Sigmoid colon (tissue), 6 donors: ENCODE measurements at regions not wholly inside any gene's neighbourhood (a gene's known extent, or its start where the extent isn't known, plus 50 kb on each side); places are given as distances from the start of the nearest gene placed in this dataset.
A peak's percentile ranks its signal among the peaks of the same experiment; 100 is the strongest.

Experiments
- DNase-seq: peaks from one replicate; pipeline ENCODE4 v3.0.0-alpha.2; 2019
- H3K27ac ChIP-seq, 4 donors: fragments of 200-600 bp; sonication (generic); one replicate each; pipeline ENCODE4 v1.5.1; 2016 to 2019; ENCODE audit warnings: mild to moderate bottlenecking in 1 of 4
- H3K27me3 ChIP-seq, 3 donors: fragments of 200-600 bp; sonication (generic); one replicate each; pipeline ENCODE4 v1.5.1; 2019; ENCODE audit warnings: mild to moderate bottlenecking in 1 of 3
- H3K36me3 ChIP-seq, 4 donors: fragments of 200-600 bp; sonication (generic); one replicate each; pipeline ENCODE4 v1.5.1; 2016 to 2019
- H3K4me1 ChIP-seq, 4 donors: fragments of 200-600 bp; sonication (generic); one replicate each; pipeline ENCODE4 v1.5.1; 2017 to 2019
- H3K4me3 ChIP-seq, 4 donors: fragments of 200-600 bp; sonication (generic); one replicate each; pipeline ENCODE4 v1.5.1; 2017 to 2019; ENCODE audit warnings: mild to moderate bottlenecking in 2 of 4, moderate library complexity in 1 of 4
- H3K9me3 ChIP-seq, 4 donors: fragments of 200-600 bp in 3 of 4; sonication (generic) in 3 of 4; one replicate each; pipeline versions ENCODE4 v1.5.1 to v1.6.1; 2013 to 2019
- CTCF ChIP-seq, 4 experiments: fragments of 450-650 bp in 3 of 4; fragments of 200-600 bp in 1 of 4; IDR thresholded peaks; one replicate each; pipeline ENCODE4 v1.5.1; 2016 to 2019; ENCODE audit warnings: antibody characterized with exemption in 4 of 4, mild to moderate bottlenecking in 3 of 4, moderate library complexity in 2 of 4
- EP300 ChIP-seq, 4 donors: sonication (generic); formaldehyde crosslinking; IDR thresholded peaks; one replicate each; pipeline ENCODE4 v1.6.1; 2017; ENCODE audit warnings: antibody characterized with exemption in 4 of 4
- POLR2A ChIP-seq, 2 donors: fragments of 450-650 bp; IDR thresholded peaks; one replicate each; pipeline ENCODE4 v1.6.1; 2016; ENCODE audit warnings: antibody characterized with exemption in 2 of 2, mild to moderate bottlenecking in 2 of 2, moderate library complexity in 2 of 2
- POLR2AphosphoS5 ChIP-seq, 4 donors: sonication (generic); formaldehyde crosslinking; IDR thresholded peaks; one replicate each; pipeline ENCODE4 v1.6.1; 2017; ENCODE audit warnings: antibody characterized with exemption in 4 of 4
- WGBS, 2 donors: extraction: QIAGEN DNeasy Blood & Tissue Kit; methylation state at CpG; one replicate each; pipeline ENCODE4 v1.1.7; 2013; 5-methylcytosine and 5-hydroxymethylcytosine counted together
- intact Hi-C: fragments of 100-400 bp; cut with DNase I; formaldehyde crosslinking; loops from one replicate; pipeline ENCODE4 v1.15.1; 2023
- donor health status: healthy with polysubstance abuse.
- donor health status: healthy.

DNA sequence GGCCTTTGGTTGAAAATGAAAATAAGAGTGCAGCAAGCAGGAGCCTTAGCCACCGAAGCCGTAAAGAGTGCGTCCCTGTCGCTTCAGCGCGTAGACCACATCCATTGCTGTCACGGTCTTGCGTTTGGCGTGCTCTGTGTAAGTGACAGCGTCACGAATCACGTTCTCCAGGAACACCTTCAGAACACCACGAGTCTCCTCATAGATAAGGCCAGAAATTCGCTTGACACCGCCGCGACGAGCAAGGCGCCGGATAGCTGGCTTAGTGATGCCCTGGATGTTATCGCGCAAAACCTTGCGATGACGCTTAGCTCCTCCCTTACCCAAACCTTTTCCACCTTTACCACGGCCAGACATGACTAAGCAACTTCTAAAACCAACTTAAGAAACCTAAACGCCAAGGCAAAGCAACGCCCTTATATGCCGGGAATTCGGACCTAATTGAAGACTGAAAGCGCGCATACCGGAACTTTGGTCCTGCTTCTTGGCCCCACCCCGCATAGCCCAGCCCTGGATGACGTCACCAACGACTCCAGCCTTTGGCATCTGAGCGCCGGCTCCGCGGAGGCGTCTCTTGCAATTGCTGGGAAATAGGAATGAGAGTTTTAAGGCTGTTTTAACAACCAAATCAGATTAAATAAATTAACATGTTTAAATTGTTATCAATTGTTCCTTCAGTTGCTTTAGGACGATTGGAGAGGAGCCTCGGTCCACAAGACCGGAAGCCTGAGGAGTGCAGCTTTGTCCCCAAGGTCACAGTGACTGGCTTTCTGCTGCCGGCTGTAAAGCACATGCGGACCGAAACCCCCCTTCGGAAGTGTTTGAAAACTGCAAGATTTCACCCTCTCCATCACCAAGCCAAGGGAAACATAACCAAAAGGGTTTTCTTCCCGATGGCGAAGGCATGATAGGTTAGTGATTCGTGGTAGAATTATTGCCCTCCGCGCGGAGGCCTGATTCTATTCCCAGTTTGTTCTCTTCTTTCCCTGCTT is 79.6 kb upstream of the BTN3A2 start:
- DNase-seq = peak; percentile 99
- TF ChIP-seq POLR2A (IDR thresholded peaks at IDR 0.05) = peak; percentile 82 to 93
- no peak for TF ChIP-seq CTCF (IDR thresholded peaks at IDR 0.05)
- TF ChIP-seq EP300 (IDR thresholded peaks at IDR 0.05) = peak; percentile 47 to 85 (median 60)
- peak; percentile 94 to 98 (median 96) for TF ChIP-seq POLR2AphosphoS5 (IDR thresholded peaks at IDR 0.05)
- intact Hi-C loops = loop anchor here (2.0 to 10.0 kb wide), 7 partner anchors 27 to 862 kb away; a partner anchor contains a TSS

DNA sequence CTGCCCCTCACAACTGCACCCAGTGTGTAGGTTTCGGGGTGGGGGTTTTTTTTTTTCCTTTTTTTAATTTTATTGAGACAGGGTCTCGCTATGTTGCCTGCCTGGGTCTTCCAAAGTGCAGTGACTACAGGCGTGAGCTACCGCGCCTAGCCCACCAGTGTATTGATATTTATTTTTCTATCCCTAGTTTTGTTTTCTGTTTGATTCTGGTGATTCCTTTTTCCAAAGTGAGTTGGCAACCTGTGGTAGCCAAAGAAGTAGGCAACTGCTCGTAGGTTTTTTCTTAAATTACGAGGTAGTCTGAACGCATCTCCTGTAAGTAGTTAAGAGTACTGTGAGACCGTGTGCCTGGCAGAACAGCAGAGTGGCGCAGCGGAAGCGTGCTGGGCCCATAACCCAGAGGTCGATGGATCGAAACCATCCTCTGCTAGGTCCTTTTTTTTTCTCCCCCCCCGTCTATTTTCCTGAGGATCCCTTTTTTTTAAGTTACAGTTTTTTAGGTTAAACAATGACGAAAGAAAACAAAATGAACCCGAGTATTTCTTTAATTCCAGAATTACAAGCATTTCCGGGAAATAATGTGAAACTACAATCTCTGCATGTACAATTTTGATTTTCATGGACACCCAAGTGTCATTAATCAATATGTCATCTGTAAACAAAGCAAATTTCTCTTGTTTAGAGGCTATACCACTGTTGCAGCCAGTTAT is 78.7 kb upstream of the BTN3A2 start:
- WGBS, 2 donors = 3 to 4% methylated on average over 18 of the region's 18 CpGs
- TF ChIP-seq POLR2AphosphoS5 (IDR thresholded peaks at IDR 0.05) = peak; percentile 33 to 61 (median 44)
- no peak for TF ChIP-seq POLR2A (IDR thresholded peaks at IDR 0.05)
- Histone ChIP-seq H3K27ac (peak overlapping the region; percentile 89 to 93 (median 92)), H3K9me3 (no peaks in the 10 kb centered on the region), H3K36me3 (no peaks in the 10 kb centered on the region), H3K4me1 (peaks cover 0 to 18% (median 16%) of the 10 kb centered on the region in 4 donors), H3K27me3 (no peaks in the 10 kb centered on the region), H3K4me3 (peak overlapping the region; percentile 42 to 64 (median 56))
- peak; percentile 88 for DNase-seq
- intact Hi-C loops = loop anchor here (2.0 to 10.0 kb wide), 6 partner anchors 26 to 861 kb away; a partner anchor contains a TSS

More for the DNA sequence above, 79.6 kb upstream of the BTN3A2 start:
- 0% methylated on average over 53 of the region's 53 CpGs for WGBS, 2 donors
- Histone ChIP-seq H3K27ac (peak overlapping the region; percentile 89 to 93 (median 92)), H3K4me1 (peaks cover 0 to 18% (median 16%) of the 10 kb centered on the region in 4 donors), H3K9me3 (no peaks in the 10 kb centered on the region), H3K4me3 (peak overlapping the region; percentile 42 to 64 (median 56)), H3K27me3 (no peaks in the 10 kb centered on the region), H3K36me3 (no peaks in the 10 kb centered on the region)

GRCh38 chr6:26288155-26288554 is 76.8 kb upstream of the BTN3A2 start:
- no peaks in the 10 kb centered on the region for H3K27me3 ChIP-seq
- no peak overlapping the region for H3K27ac ChIP-seq
- no peak for TF ChIP-seq POLR2AphosphoS5 (IDR thresholded peaks at IDR 0.05)
- no peak for TF ChIP-seq CTCF (IDR thresholded peaks at IDR 0.05)
- TF ChIP-seq EP300 (IDR thresholded peaks at IDR 0.05) = no peak
- no peak for TF ChIP-seq POLR2A (IDR thresholded peaks at IDR 0.05)
- H3K4me1 ChIP-seq = peaks cover 0 to 13% (median 11%) of the 10 kb centered on the region in 4 donors
- H3K9me3 ChIP-seq = no peaks in the 10 kb centered on the region
- intact Hi-C loops = loop anchor here (5.0 to 10.0 kb wide), 5 partner anchors 116 to 859 kb away; a partner anchor contains a TSS
- H3K36me3 ChIP-seq = no peaks in the 10 kb centered on the region
- no peak for DNase-seq
- WGBS, 2 donors = 83 to 91% methylated on average over 6 of the region's 6 CpGs
- no peak overlapping the region for H3K4me3 ChIP-seq

DNA sequence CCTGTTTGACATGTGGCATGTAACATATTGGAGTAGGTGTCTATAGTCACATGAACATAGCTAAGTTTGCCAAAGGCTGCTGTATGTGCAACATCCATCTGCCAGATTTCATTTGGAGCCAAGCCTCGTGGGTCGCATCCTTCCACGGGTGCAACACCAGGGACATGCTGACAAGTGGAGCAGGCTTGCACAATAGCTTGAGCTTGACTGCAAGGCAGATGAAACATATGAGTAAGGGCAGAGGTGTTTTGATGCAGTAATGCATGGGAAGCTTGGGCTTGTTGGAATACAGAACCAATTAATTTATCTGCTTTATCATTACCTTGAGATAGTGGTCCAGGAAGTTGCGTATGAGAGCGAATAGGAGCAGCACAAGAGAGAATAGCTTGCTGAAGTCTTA is 74.1 kb upstream of the BTN3A2 start:
- TF ChIP-seq CTCF (IDR thresholded peaks at IDR 0.05) (no peak), POLR2A (IDR thresholded peaks at IDR 0.05) (no peak), EP300 (IDR thresholded peaks at IDR 0.05) (no peak), POLR2AphosphoS5 (IDR thresholded peaks at IDR 0.05) (no peak)
- peaks cover 0 to 3% (median 0%) of the 10 kb centered on the region in 4 donors for H3K4me1 ChIP-seq
- WGBS, 2 donors = 81 to 84% methylated on average over 5 of the region's 5 CpGs
- H3K9me3 ChIP-seq = no peaks in the 10 kb centered on the region
- no peaks in the 10 kb centered on the region for H3K36me3 ChIP-seq
- no peak overlapping the region for H3K27ac ChIP-seq
- no peak overlapping the region for H3K4me3 ChIP-seq
- no peak for DNase-seq
- intact Hi-C loops = no loop called here
- no peaks in the 10 kb centered on the region for H3K27me3 ChIP-seq
